ENCODE measurements at regions not wholly inside any gene's neighbourhood (a gene's known extent, or its start where the extent isn't known, plus 50 kb on each side); places are given as distances from the start of the nearest gene placed in this dataset.

DNA sequence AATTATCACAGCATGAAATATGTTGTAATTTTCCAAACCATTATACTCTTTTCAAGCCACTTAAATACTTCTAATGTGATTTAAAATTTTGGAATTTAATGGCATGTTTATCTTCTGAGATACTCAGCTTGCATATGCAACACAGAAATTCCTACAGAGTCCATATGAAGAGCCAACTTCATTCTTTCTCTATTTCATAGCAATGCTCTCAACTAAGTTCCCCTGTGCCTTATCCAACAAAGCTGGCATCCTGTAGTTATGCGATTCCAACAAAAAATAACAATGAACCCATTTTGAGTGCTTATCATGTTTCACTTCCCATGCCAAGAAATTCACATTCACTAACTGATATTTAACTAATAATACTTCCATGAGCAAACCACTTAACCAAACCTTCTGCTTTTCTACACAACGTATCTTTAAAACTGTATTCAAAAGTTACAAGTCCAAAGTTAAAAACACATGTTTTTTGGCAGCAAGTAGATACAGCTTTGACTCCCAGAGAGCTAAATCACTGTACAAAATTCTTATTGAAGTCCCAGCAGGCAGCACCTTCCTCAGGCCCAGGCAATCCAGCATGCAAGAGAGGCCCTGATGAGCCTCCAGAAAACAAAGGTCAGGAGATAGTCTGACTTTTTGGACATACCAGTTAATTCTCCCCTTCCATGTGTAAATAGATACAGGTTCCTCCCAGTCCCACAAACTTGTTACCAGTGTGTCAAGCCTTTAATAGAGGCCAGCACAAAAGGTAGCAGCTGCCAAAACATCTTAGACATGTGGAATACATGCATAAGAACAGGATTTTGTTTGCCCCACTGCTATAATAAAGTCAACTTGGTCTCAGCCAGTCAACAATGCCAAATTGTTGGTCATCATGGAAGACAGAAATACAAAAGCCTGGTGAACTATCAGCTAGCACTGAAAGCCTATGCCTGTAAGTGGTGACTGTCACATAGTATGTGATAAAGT, 113.1 kb upstream of the WDR75 start:
- Mint-ChIP-seq H3K36me3 (ENCODE audit: low read depth) (peaks cover 2% of the 10 kb centered on the region), H3K27me3 (ENCODE audit: low read depth) (no peaks in the 10 kb centered on the region), H3K27ac (ENCODE audit: unreplicated experiment) (no peak overlapping the region), H3K4me3 (no peak overlapping the region), H3K4me1 (no peaks in the 10 kb centered on the region), H3K9me3 (no peaks in the 10 kb centered on the region)
- no peak for DNase-seq (ENCODE audit: low read depth, low spot score)
- TF ChIP-seq, protein P1, sequence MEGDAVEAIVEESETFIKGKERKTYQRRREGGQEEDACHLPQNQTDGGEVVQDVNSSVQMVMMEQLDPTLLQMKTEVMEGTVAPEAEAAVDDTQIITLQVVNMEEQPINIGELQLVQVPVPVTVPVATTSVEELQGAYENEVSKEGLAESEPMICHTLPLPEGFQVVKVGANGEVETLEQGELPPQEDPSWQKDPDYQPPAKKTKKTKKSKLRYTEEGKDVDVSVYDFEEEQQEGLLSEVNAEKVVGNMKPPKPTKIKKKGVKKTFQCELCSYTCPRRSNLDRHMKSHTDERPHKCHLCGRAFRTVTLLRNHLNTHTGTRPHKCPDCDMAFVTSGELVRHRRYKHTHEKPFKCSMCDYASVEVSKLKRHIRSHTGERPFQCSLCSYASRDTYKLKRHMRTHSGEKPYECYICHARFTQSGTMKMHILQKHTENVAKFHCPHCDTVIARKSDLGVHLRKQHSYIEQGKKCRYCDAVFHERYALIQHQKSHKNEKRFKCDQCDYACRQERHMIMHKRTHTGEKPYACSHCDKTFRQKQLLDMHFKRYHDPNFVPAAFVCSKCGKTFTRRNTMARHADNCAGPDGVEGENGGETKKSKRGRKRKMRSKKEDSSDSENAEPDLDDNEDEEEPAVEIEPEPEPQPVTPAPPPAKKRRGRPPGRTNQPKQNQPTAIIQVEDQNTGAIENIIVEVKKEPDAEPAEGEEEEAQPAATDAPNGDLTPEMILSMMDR (conservative IDR thresholded peaks at IDR 0.05), result no peak

DNA sequence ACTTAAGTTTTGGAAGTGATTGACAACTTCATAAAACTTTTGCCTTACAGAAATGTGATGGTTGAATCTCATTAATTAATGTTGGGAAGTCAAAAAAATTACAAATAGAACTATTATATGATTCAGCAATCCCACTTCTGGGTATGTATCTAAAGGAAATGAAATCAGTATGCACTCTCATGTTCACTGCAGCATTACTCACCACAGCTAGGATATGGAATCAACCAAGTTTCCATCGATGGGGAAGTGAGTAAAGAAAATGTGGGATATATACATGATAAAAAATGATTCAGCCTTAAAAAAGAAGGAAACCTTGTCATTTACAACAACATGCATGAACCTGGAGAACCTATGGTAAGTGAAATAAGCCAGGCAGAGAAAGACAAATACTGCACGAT, 112.4 kb upstream of the WDR75 start:
- H3K36me3 Mint-ChIP-seq (ENCODE audit: low read depth), result peaks cover 2% of the 10 kb centered on the region
- TF ChIP-seq, protein P1 (conservative IDR thresholded peaks at IDR 0.05), result no peak
- no peak overlapping the region for H3K27ac Mint-ChIP-seq (ENCODE audit: unreplicated experiment)
- H3K27me3 Mint-ChIP-seq (ENCODE audit: low read depth), result no peaks in the 10 kb centered on the region
- no peaks in the 10 kb centered on the region for H3K4me1 Mint-ChIP-seq
- DNase-seq (ENCODE audit: low read depth, low spot score), result no peak
- no peaks in the 10 kb centered on the region for H3K9me3 Mint-ChIP-seq
- H3K4me3 Mint-ChIP-seq, result no peak overlapping the region

DNA sequence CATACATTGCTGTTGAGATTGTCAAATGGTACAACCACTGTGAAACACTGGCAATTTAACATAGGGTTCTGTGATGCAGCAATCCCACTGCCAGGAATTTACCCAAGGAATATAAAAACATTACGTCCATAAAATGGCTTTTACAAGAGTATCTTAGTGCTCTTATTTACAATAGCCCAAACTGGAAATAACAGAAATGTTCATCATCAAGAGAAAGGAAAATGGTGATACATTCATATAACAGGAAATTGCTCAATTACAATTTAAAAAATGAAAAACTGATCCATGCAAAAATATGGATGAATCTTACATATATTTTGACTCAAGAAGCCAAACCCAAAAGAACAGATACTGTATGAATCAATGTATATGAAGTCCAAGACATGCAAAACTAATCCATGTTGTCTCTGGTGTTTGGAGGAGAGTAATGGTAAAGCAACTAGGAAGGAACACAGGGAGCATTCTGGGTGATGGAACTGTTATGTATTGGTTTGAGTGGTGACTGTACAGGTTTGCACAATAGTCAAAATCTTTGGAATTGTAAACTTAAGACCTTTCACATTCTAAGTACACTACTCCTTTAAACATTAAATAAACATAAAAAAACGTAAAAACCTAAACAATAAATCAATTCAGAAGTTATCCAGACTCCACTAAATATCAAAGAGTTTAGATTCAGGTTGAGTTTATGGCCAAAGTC, 104.8 kb upstream of the WDR75 start:
- no peaks in the 10 kb centered on the region for H3K4me1 Mint-ChIP-seq
- no peaks in the 10 kb centered on the region for H3K27me3 Mint-ChIP-seq (ENCODE audit: low read depth)
- TF ChIP-seq, protein P1 (conservative IDR thresholded peaks at IDR 0.05), result no peak
- H3K9me3 Mint-ChIP-seq, result peaks cover 15% of the 10 kb centered on the region
- H3K4me3 Mint-ChIP-seq, result no peak overlapping the region
- no peak for DNase-seq (ENCODE audit: low read depth, low spot score)
- H3K27ac Mint-ChIP-seq (ENCODE audit: unreplicated experiment), result no peak overlapping the region
- H3K36me3 Mint-ChIP-seq (ENCODE audit: low read depth), result peaks cover 3% of the 10 kb centered on the region

DNA sequence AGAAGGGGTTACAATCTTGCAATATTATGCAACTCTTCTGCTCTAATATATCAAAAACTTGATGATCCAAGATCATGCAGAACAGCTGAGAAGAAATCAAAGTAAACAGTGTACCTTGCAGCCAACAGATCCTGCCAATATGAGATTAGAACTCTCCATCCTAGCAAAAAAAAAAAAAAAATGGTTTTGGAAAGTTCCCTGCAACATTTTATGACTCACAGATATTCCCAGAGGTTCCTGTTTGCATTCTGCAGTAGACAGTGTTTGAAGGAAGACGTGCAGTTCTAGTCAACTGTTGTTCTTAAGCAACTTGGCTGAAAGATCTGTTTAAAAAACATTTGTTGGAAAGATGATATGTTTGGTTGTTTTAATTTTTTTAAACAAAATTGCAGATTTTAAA, 103.6 kb upstream of the WDR75 start:
- no peak for DNase-seq (ENCODE audit: low read depth, low spot score)
- Mint-ChIP-seq H3K27me3 (ENCODE audit: low read depth) (no peaks in the 10 kb centered on the region), H3K9me3 (peaks cover 16% of the 10 kb centered on the region), H3K4me3 (no peak overlapping the region), H3K27ac (ENCODE audit: unreplicated experiment) (no peak overlapping the region), H3K4me1 (no peaks in the 10 kb centered on the region), H3K36me3 (ENCODE audit: low read depth) (peaks cover 3% of the 10 kb centered on the region)
- TF ChIP-seq, protein P1 (conservative IDR thresholded peaks at IDR 0.05), result no peak

DNA sequence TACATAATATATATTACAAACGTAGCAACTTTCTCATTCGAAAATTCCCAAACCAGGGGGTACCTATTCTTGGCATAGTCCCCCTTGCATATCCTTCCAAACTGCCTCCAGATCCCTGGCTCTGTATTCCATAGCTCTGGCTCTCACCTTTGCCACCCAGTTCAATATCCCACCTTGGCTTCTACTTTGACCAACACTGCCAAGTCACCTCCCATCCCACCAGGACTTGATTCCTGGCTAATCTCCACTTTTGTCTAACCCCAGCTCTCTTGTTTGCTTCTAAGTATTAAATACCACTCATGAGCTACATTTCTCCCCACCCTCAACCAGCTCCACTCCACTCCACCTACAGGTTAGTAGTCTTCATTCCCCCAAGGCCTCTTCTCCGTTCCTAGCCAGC, 103.2 kb upstream of the WDR75 start:
- no peak overlapping the region for H3K27ac Mint-ChIP-seq (ENCODE audit: unreplicated experiment)

More for the DNA sequence above, 103.2 kb upstream of the WDR75 start:
- H3K4me3 Mint-ChIP-seq, result no peak overlapping the region
- H3K36me3 Mint-ChIP-seq (ENCODE audit: low read depth), result peaks cover 3% of the 10 kb centered on the region
- no peaks in the 10 kb centered on the region for H3K4me1 Mint-ChIP-seq
- no peaks in the 10 kb centered on the region for H3K27me3 Mint-ChIP-seq (ENCODE audit: low read depth)
- peaks cover 16% of the 10 kb centered on the region for H3K9me3 Mint-ChIP-seq
- DNase-seq (ENCODE audit: low read depth, low spot score), result no peak
- TF ChIP-seq, protein P1 (conservative IDR thresholded peaks at IDR 0.05), result no peak
